ENCODE measurements at regions not wholly inside any gene's neighbourhood (a gene's known extent, or its start where the extent isn't known, plus 50 kb on each side); places are given as distances from the start of the nearest gene placed in this dataset.

DNA sequence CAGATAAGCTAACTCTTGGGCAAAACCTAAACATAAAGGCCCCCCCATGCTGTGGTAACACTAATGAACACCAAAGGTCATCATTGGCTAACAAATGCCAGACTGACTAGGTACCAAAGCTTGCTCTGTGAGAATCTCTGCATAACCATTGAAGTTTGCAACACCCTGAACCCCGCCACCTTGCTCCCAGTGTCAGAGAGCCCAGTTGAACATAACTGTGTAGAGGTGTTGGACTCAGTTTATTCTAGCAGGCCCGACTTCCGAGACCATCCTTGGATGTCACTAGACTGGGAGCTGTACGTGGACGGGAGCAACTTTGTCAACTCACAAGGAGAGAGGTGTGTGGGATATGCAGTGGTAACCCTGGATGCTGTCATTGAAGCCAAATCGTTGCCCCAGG lies 602.2 kb downstream of the UQCRFS1 start:
- Histone ChIP-seq H3K9me3 (peaks cover 9% of the 10 kb centered on the region), H3K27ac (no peak overlapping the region), H3K27me3 (no peaks in the 10 kb centered on the region), H3K36me3 (no peaks in the 10 kb centered on the region), H3K4me1 (no peaks in the 10 kb centered on the region), H3K4me3 (no peak overlapping the region)
- no peak for ATAC-seq
- TF ChIP-seq, protein P1, sequence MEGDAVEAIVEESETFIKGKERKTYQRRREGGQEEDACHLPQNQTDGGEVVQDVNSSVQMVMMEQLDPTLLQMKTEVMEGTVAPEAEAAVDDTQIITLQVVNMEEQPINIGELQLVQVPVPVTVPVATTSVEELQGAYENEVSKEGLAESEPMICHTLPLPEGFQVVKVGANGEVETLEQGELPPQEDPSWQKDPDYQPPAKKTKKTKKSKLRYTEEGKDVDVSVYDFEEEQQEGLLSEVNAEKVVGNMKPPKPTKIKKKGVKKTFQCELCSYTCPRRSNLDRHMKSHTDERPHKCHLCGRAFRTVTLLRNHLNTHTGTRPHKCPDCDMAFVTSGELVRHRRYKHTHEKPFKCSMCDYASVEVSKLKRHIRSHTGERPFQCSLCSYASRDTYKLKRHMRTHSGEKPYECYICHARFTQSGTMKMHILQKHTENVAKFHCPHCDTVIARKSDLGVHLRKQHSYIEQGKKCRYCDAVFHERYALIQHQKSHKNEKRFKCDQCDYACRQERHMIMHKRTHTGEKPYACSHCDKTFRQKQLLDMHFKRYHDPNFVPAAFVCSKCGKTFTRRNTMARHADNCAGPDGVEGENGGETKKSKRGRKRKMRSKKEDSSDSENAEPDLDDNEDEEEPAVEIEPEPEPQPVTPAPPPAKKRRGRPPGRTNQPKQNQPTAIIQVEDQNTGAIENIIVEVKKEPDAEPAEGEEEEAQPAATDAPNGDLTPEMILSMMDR (IDR thresholded peaks at IDR 0.05): no peak
- no peak for DNase-seq
- intact Hi-C loops (cut with DNase I): no loop called here

DNA sequence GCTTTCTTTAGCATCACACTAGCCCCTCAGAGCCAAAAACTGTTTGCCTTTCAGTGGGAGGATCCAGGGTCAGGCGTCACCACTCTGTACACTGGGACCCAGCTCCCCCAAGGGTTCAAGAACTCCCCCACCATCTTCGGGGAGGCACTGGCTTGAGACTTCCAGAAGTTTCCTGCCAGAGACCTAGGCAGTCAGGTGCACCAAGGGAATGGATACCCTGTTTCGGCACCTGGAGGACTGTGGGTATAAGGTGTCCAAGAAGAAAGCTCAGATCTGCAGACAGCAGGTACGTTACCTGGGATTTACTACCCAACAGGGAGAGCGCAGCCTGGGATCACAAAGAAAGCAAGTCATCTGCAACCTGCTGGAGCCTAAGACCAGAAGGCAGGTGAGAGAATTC lies 603.0 kb downstream of the UQCRFS1 start:
- no peak for ATAC-seq
- DNase-seq: no peak
- peaks cover 7% of the 10 kb centered on the region for H3K9me3 ChIP-seq
- TF ChIP-seq, protein P1 (IDR thresholded peaks at IDR 0.05): no peak
- no peaks in the 10 kb centered on the region for H3K36me3 ChIP-seq
- H3K27ac ChIP-seq: no peak overlapping the region
- no peaks in the 10 kb centered on the region for H3K27me3 ChIP-seq
- H3K4me3 ChIP-seq: no peak overlapping the region
- intact Hi-C loops (cut with DNase I): no loop called here
- no peaks in the 10 kb centered on the region for H3K4me1 ChIP-seq

DNA sequence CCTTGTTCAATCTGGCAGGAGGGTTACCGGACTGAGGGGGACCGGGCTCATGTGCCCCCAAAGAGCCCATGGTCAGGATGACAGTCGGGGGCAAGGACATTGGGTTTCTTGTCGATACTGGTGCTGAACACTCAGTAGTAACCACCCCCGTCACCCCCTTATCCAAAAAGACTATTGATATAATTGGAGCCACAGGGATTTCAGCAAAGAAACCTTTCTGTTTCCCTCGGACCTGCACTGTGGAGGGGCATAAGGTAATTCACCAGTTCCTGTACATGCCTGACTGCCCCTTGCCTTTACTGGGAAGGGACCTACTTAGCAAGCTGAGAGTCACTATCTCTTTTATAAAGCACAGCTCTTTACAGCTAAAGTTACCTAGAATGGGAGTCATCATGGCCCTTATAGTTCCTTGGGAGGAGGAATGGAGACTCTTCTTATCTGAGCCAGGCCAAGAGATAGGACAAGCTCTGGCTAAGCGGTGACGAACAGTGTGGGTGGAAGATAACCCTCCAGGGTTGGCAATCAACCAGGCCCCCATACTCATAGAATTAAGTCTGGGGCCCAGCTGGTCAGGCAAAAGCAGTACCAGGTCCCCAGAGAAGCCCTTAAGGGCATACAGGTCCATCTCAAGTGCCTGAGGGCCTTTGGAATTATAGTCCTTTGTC lies 603.7 kb downstream of the UQCRFS1 start:
- intact Hi-C loops (cut with DNase I): no loop called here
- ATAC-seq: no peak
- H3K4me3 ChIP-seq: no peak overlapping the region
- H3K27ac ChIP-seq: no peak overlapping the region
- no peaks in the 10 kb centered on the region for H3K9me3 ChIP-seq
- no peaks in the 10 kb centered on the region for H3K4me1 ChIP-seq
- H3K27me3 ChIP-seq: no peaks in the 10 kb centered on the region
- H3K36me3 ChIP-seq: no peaks in the 10 kb centered on the region
- no peak for DNase-seq
- TF ChIP-seq, protein P1 (IDR thresholded peaks at IDR 0.05): no peak

DNA sequence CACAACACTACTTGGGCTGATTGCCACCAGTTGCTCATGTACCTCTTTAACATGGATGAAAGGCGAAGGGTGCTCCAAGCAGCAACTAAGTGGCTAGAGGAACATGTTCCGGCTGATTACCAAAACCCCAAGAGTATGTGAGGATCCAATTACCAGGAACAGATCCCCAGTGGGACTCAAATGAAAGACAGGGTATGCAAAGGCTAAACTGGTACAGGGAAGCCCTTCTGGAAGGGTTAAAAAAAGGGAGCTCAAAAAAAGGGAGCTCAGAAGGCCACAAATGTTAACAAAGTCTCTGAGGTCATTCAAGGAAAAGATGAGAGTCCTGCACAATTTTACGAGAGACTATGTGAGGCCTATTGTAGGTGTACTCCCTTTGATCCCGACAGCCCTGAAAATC lies 604.7 kb downstream of the UQCRFS1 start:
- no peak for ATAC-seq
- Histone ChIP-seq H3K4me3 (no peak overlapping the region), H3K27ac (no peak overlapping the region), H3K9me3 (no peaks in the 10 kb centered on the region), H3K36me3 (no peaks in the 10 kb centered on the region), H3K4me1 (no peaks in the 10 kb centered on the region), H3K27me3 (no peaks in the 10 kb centered on the region)
- TF ChIP-seq, protein P1 (IDR thresholded peaks at IDR 0.05): no peak
- intact Hi-C loops (cut with DNase I): no loop called here
- DNase-seq: no peak

DNA sequence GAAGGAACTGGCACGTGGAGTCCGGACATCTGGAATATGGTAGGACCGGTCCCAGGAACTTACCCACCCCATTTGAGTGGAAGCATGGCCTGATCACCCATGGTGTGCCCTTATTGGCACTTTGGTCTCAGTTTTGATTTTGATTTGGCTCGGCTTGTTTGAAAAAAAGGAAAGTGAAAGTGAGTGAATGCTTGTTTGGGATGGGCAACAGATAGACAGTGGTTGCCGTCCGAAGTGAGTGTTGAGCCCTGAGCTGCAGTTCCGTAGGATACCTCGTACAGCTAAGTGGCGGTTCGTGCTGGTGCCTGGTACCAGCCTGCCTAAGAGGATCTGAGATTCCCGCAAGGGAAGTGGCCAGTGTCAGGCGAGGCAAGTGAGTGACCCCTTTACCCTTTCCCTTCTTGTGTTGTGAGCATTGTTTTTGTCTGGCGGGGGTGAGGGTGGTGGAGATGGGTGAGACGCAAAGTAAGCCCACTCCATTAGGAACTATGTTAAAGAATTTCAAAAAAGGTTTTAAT lies 605.8 kb downstream of the UQCRFS1 start:
- Histone ChIP-seq H3K27ac (no peak overlapping the region), H3K36me3 (no peaks in the 10 kb centered on the region), H3K9me3 (no peaks in the 10 kb centered on the region), H3K4me3 (no peak overlapping the region), H3K4me1 (no peaks in the 10 kb centered on the region), H3K27me3 (no peaks in the 10 kb centered on the region)
- intact Hi-C loops (cut with DNase I): no loop called here
- TF ChIP-seq, protein P1 (IDR thresholded peaks at IDR 0.05): no peak
- no peak for DNase-seq
- no peak for ATAC-seq

Data from upper lobe of right lung (tissue), 1 donor.